ENCODE measurements at regions not wholly inside any gene's neighbourhood (a gene's known extent, or its start where the extent isn't known, plus 50 kb on each side); places are given as distances from the start of the nearest gene placed in this dataset.
"Not testable (repeated sequence)": the region's sequence is repeated elsewhere in the genome, so short reads cannot be mapped to it uniquely, and the experiment has no call there.

GRCh38 chr6:134431421-134431859 lies 113.5 kb upstream of the SGK1 start:
- TF ChIP-seq PPARA (CRISPR knock-in tag; IDR thresholded peaks at IDR 0.05; ENCODE audit: borderline replicate concordance) (no peak), BACH2 (CRISPR knock-in tag; IDR thresholded peaks at IDR 0.05; ENCODE audit: borderline replicate concordance) (no peak)
- peak; percentile 14; the same call in 1 of the 3 replicates for ATAC-seq

GRCh38 chr6:134429861-134430380 lies 112.0 kb upstream of the SGK1 start:
- ATAC-seq: no peak
- TF ChIP-seq OSR1 (CRISPR knock-in tag; IDR thresholded peaks at IDR 0.05) (no peak), TOX (CRISPR knock-in tag; IDR thresholded peaks at IDR 0.05; ENCODE audit: borderline replicate concordance) (no peak), ISL1 (CRISPR knock-in tag; IDR thresholded peaks at IDR 0.05) (no peak), GLIS3 (CRISPR knock-in tag; IDR thresholded peaks at IDR 0.05) (no peak)

GRCh38 chr6:134427721-134428120 lies 109.8 kb upstream of the SGK1 start:
- TF ChIP-seq CSDC2 (CRISPR knock-in tag; IDR thresholded peaks at IDR 0.05) (no peak), PPARA (CRISPR knock-in tag; IDR thresholded peaks at IDR 0.05; ENCODE audit: borderline replicate concordance) (no peak), CSRNP3 (CRISPR knock-in tag; IDR thresholded peaks at IDR 0.05) (no peak), BACH2 (CRISPR knock-in tag; IDR thresholded peaks at IDR 0.05; ENCODE audit: borderline replicate concordance) (no peak), CREB5 (CRISPR knock-in tag; IDR thresholded peaks at IDR 0.05; ENCODE audit: low read depth) (no peak), RARB (CRISPR knock-in tag; IDR thresholded peaks at IDR 0.05) (no peak), GLIS3 (CRISPR knock-in tag; IDR thresholded peaks at IDR 0.05) (no peak), SNAI2 (CRISPR knock-in tag; IDR thresholded peaks at IDR 0.05) (no peak), POU6F1 (CRISPR knock-in tag; IDR thresholded peaks at IDR 0.05; ENCODE audit: borderline replicate concordance, low read depth) (no peak), ZNF70 (CRISPR knock-in tag; IDR thresholded peaks at IDR 0.05) (no peak), ZC3H10 (CRISPR knock-in tag; IDR thresholded peaks at IDR 0.05) (no peak), OSR1 (CRISPR knock-in tag; IDR thresholded peaks at IDR 0.05) (no peak), ZNF565 (CRISPR knock-in tag; conservative IDR thresholded peaks at IDR 0.05; ENCODE audit: low read depth) (no peak), TCF4 (CRISPR knock-in tag; IDR thresholded peaks at IDR 0.05; ENCODE audit: borderline replicate concordance) (no peak), ISL1 (CRISPR knock-in tag; IDR thresholded peaks at IDR 0.05) (no peak), TSHZ2 (CRISPR knock-in tag; IDR thresholded peaks at IDR 0.05) (no peak), TOX (CRISPR knock-in tag; IDR thresholded peaks at IDR 0.05; ENCODE audit: borderline replicate concordance) (no peak), ZFP30 (CRISPR knock-in tag; IDR thresholded peaks at IDR 0.05) (no peak)
- ATAC-seq: no peak

- no peak for ATAC-seq
- no peak for TF ChIP-seq ISL1 (CRISPR knock-in tag; IDR thresholded peaks at IDR 0.05)
- no peak for TF ChIP-seq ESRRG (CRISPR knock-in tag; IDR thresholded peaks at IDR 0.05)
- no peak for TF ChIP-seq BACH2 (CRISPR knock-in tag; IDR thresholded peaks at IDR 0.05; ENCODE audit: borderline replicate concordance)
- no peak for TF ChIP-seq POU6F1 (CRISPR knock-in tag; IDR thresholded peaks at IDR 0.05; ENCODE audit: borderline replicate concordance, low read depth)
- TF ChIP-seq ARNTL (CRISPR knock-in tag; IDR thresholded peaks at IDR 0.05; ENCODE audit: borderline replicate concordance, low read depth): no peak
Observed at GRCh38 chr6:134426623-134427022, 108.7 kb upstream of the SGK1 start.

GRCh38 chr6:134425917-134426316 lies 108.0 kb upstream of the SGK1 start:
- ATAC-seq: not testable (repeated sequence)

All from SK-N-SH treated with all-trans-retinoic acid at 6 μM for 48 hours (cell line).